ENCODE measurements at regions not wholly inside any gene's neighbourhood (a gene's known extent, or its start where the extent isn't known, plus 50 kb on each side); places are given as distances from the start of the nearest gene placed in this dataset.

DNA sequence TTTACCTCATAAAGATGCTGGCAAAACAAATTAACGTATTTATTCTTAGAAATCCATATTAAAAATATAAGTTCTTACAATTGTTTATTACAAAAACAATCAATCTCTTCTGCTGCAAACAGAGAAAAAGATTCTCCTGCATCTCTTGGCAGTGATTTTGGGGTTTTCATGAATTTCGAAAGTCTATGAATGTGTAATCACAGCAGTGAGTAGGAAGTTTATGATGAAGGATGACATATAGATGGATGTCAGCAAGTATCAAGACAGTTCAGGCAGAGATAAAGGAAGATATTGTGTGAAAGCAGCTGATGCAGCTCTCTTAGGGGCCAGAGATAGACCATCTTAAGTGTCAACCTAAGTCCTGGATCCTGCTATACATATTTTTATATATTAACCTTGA, 196.9 kb upstream of the BANK1 start:
- no peak for DNase-seq (ENCODE audit: low read depth in 2 of 2)

- DNase-seq (ENCODE audit: low read depth in 2 of 2), result no peak
Measured at GRCh38 chr4:101584306-101584705, 206.2 kb upstream of the BANK1 start.

- DNase-seq (ENCODE audit: low read depth in 2 of 2), result no peak
Measured at GRCh38 chr4:101563126-101563525, 215.8 kb upstream of the PPP3CA start.

- no peak for DNase-seq (ENCODE audit: low read depth in 2 of 2)
Measured at GRCh38 chr4:101556842-101557241, 209.5 kb upstream of the PPP3CA start.

GRCh38 chr4:101555341-101555880, 208.1 kb upstream of the PPP3CA start:
- DNase-seq (ENCODE audit: low read depth in 2 of 2), result no peak

- DNase-seq (ENCODE audit: low read depth in 2 of 2), result no peak
Measured at GRCh38 chr4:101540336-101540735, 193.0 kb upstream of the PPP3CA start.

DNA sequence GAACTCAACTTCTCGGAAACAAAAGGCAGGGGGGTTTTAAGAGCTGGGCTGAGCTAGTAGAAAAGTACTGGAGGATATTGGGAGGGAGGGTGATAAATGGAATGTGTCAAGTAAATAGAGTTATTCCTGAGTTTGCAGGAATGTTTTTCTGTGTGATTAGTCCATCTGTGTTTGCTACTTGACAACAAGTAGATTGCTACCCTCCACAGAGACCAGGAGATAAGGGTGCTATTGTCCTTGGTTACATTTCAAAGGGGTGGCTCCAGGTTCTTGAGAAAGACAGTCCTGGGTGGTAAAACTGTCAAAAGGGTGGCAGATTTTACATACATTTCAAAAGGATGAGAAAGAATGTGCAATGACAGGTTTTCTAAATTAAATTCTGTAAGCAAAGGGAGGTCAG, 181.2 kb upstream of the PPP3CA start:
- no peak for DNase-seq (ENCODE audit: low read depth in 2 of 2)

DNA sequence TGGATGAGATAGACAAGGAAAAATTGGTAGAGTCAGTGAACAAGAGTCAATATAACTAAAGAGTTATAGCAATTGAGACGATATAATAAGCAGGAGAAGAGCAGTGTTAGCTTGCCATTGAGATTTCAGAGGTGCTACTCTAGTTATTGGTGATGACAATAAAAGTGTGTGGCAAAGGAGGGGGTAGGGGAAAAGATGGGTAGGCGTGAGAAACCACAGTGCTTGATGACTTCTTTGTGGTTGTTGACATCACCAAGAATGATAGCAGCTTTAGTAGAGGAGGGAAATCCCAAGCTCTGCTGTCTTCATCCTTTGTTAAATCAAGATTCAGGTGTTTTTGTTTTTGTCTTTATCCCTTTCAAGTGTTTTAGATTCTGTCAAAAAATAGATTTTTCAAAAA, 179.9 kb upstream of the PPP3CA start:
- DNase-seq (ENCODE audit: low read depth in 2 of 2), result no peak

GRCh38 chr4:101515566-101515965, 168.2 kb upstream of the PPP3CA start:
- no peak for DNase-seq (ENCODE audit: low read depth in 2 of 2)

- no peak for DNase-seq (ENCODE audit: low read depth in 2 of 2)
Measured at GRCh38 chr4:101515099-101515498, 167.8 kb upstream of the PPP3CA start.

- DNase-seq (ENCODE audit: low read depth in 2 of 2), result no peak
Measured at GRCh38 chr4:101512416-101512815, 165.1 kb upstream of the PPP3CA start.

DNA sequence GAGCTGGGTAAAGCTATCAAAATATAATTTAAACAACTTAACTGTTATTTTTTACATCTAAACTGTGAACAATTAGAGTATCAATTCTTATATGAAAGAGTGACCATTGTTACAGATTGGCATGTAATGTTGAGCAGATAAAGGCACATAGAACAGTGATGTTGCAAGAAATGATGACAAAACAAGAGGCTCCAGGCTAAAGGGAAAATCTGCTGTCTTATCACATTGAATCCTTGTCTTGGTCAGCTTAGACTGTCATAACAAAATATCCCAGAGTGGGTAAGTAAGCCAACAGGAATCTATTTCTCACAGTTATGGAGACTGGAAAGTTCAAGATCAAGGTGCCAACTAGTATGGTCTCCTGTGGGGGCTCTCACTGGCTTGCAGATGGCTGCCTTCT, 154.1 kb upstream of the PPP3CA start:
- DNase-seq (ENCODE audit: low read depth in 2 of 2), result no peak

DNA sequence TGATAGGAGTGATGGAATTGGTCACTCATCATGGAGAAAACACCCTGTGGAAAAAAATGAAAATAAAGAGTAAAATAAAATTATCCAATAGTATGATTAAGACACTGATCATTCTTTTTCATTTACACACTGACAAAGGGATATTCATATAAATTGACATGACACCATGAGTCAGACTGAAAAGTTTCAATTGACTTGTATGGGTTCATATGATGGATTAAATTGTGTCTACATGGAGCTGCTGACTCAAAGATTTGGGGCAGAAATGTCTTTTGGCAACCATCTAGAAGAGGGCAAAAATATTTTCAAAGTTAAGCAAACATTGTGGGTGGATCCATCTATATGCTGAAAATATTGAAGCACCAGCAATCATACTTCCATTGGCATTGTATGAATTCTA, 153.4 kb upstream of the PPP3CA start:
- no peak for DNase-seq (ENCODE audit: low read depth in 2 of 2)

- DNase-seq (ENCODE audit: low read depth in 2 of 2), result no peak
Measured at GRCh38 chr4:101475246-101475645, 127.9 kb upstream of the PPP3CA start.

GRCh38 chr4:101471201-101471600, 123.9 kb upstream of the PPP3CA start:
- DNase-seq (ENCODE audit: low read depth in 2 of 2), result no peak

GRCh38 chr4:101464596-101464995, 117.3 kb upstream of the PPP3CA start:
- no peak for DNase-seq (ENCODE audit: low read depth in 2 of 2)

DNA sequence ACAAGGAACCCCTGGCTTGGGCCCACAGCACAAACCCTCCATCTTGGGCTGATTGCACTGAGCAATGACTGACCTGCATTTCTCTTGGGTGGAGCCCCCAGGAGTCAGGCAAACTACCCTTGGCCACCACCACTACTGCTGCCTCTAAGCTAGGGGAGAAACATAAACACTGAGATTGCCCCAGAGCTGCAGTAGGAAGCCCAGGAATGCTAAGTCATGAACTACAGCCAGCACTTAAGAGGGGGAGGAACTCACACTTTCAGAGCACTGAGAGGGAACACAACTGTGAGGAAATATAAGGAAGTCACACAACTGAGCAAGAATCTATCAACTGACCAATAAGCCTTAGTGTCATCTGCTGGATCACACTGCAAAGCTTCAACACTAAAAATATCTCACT, 111.6 kb upstream of the PPP3CA start:
- DNase-seq (ENCODE audit: low read depth in 2 of 2), result no peak

GRCh38 chr4:101458473-101458872, 111.1 kb upstream of the PPP3CA start:
- DNase-seq (ENCODE audit: low read depth in 2 of 2), result no peak

DNA sequence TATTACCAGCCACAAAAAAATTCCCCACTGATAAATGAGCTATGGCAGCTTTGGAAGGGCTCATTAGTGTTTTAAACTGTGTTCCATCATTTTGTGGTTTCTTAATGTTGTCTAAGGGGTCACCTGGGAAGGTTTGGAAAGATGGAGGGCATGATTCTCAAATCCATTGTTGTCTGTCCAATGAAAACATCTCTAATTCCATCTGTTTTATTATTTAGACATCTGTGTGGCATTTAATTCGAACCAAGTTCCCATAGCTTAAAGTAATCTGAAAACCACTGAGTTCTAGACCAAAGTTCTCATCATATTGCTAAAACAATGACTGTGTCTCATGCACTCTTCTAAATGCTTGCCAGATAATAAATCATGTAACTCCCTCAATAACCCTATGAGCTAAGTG, 103.8 kb upstream of the PPP3CA start:
- no peak for DNase-seq (ENCODE audit: low read depth in 2 of 2)

DNA sequence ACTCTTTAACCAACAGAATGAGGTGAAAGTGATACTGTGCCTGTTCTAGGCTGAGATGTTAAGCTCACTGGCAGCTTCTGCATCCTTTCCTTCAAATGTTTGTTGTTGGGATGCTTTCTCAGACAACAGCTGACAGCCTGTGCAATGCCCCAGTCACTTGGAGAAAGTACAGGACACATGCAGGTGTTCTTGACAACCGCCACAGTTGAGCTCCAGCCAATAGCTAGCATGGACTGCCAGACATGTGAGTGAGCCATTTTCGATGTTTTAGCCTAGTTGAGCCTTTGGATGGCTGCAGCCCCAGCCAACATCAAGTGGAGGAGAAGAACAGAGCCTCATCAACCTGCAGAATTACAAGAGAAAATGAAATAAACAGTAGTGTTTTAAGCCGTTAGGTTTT, 94.1 kb upstream of the PPP3CA start:
- no peak for DNase-seq (ENCODE audit: low read depth in 2 of 2)

GRCh38 chr4:101439926-101440325, 92.6 kb upstream of the PPP3CA start:
- no peak for DNase-seq (ENCODE audit: low read depth in 2 of 2)

- DNase-seq (ENCODE audit: low read depth in 2 of 2), result no peak
Measured at GRCh38 chr4:101421386-101421785, 74.1 kb upstream of the PPP3CA start.

GRCh38 chr4:101420661-101421060, 73.3 kb upstream of the PPP3CA start:
- no peak for DNase-seq (ENCODE audit: low read depth in 2 of 2)

GRCh38 chr4:101419336-101420135, 72.2 kb upstream of the PPP3CA start:
- peak; percentile 91 to 94 for DNase-seq (ENCODE audit: low read depth in 2 of 2)

Measured in dermis microvascular lymphatic vessel endothelial cell (primary cell).